Mucosa of rectum (tissue), 2 donors: ENCODE measurements at regions not wholly inside any gene's neighbourhood (a gene's known extent, or its start where the extent isn't known, plus 50 kb on each side); places are given as distances from the start of the nearest gene placed in this dataset.

Experiments used
- H3K27ac ChIP-seq, 2 donors: one replicate each; pipeline ENCODE4 v1.7.0; 2013; ENCODE audit warnings: inconsistent platforms in 2 of 2, low read depth in 2 of 2, low read length in 2 of 2
- H3K27me3 ChIP-seq, 2 donors: one replicate each; pipeline ENCODE4 v1.7.0; 2013; ENCODE audit warnings: low read length in 2 of 2; ENCODE audit not compliant: control insufficient read depth in 2 of 2, insufficient read depth in 2 of 2
- H3K36me3 ChIP-seq, 2 donors: one replicate each; pipeline ENCODE4 v1.7.0; 2013; ENCODE audit warnings: low read length in 2 of 2; ENCODE audit not compliant: control insufficient read depth in 2 of 2, insufficient read depth in 2 of 2
- H3K4me1 ChIP-seq, 2 donors: one replicate each; pipeline ENCODE4 v1.7.0; 2013; ENCODE audit warnings: low read length in 2 of 2, mild to moderate bottlenecking in 1 of 2; ENCODE audit not compliant: control insufficient read depth in 2 of 2, insufficient read depth in 2 of 2
- H3K4me3 ChIP-seq, 2 donors: one replicate each; pipeline ENCODE4 v1.7.0; 2013; ENCODE audit warnings: low read length in 2 of 2
- H3K9ac ChIP-seq, 2 donors: one replicate each; pipeline ENCODE4 v1.7.0; 2013; ENCODE audit warnings: low read length in 2 of 2, low read depth in 1 of 2, mild to moderate bottlenecking in 1 of 2
- H3K9me3 ChIP-seq, 2 donors: one replicate each; pipeline ENCODE4 v1.7.0; 2013; ENCODE audit warnings: low read length in 2 of 2; ENCODE audit not compliant: control insufficient read depth in 2 of 2
- donor health status: healthy.
- donor health status: Normal muscosa, but diverticular disease.

- H3K9me3 ChIP-seq = no peaks in the 10 kb centered on the region
- H3K36me3 ChIP-seq = no peaks in the 10 kb centered on the region
- H3K27ac ChIP-seq = no peak overlapping the region
- H3K9ac ChIP-seq = no peak overlapping the region
- no peaks in the 10 kb centered on the region for H3K4me1 ChIP-seq
- no peak overlapping the region for H3K4me3 ChIP-seq
- no peaks in the 10 kb centered on the region for H3K27me3 ChIP-seq
Measured at GRCh38 chr5:125115195-125115525, 368.7 kb upstream of the ZNF608 start.

DNA sequence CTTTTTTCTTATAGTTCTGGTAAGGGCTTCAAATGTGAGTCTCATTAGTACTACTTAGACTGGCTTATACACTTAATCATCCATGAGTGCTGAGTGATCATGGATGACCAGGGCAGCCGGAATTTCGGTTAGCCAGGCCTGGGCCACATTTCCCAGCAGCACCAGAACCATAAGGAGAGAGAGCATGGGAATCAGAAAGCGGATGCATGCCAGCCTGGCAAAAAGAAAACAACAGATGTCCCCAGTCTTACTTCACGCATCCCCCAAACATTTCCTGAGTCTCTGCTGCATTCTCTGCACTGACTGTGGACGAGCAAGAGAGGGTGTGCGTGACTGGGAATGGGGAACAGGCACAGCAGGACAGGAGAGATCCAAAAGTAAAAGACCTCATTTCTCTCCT, 371.1 kb upstream of the ZNF608 start:
- Histone ChIP-seq H3K36me3 (no peaks in the 10 kb centered on the region), H3K9ac (no peak overlapping the region), H3K9me3 (no peaks in the 10 kb centered on the region), H3K27ac (no peak overlapping the region), H3K27me3 (no peaks in the 10 kb centered on the region), H3K4me3 (no peak overlapping the region), H3K4me1 (no peaks in the 10 kb centered on the region)

DNA sequence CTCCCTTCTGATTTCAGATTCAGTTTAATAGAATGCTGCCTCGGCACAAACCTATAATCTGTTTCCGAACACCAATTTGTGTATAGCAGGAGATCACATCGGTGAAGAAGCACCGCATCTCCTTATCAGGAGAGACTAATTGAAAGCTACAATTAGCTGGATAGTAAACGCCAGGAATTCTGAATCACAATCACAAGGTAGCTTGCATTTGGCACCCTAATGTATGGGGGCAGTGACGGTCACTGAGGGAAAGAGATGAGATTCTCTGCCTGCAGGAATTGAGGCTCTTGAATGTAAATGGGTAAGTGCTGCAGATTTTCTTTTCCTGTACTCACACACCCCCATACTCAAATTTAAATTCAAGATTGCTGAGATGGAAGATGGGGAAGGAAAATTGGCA, 373.6 kb upstream of the ZNF608 start:
- Histone ChIP-seq H3K27me3 (no peaks in the 10 kb centered on the region), H3K9ac (no peak overlapping the region), H3K9me3 (no peaks in the 10 kb centered on the region), H3K4me1 (no peaks in the 10 kb centered on the region), H3K36me3 (no peaks in the 10 kb centered on the region), H3K4me3 (no peak overlapping the region), H3K27ac (no peak overlapping the region)

GRCh38 chr5:125125031-125125823, 378.8 kb upstream of the ZNF608 start:
- H3K9ac ChIP-seq = no peak overlapping the region
- no peaks in the 10 kb centered on the region for H3K27me3 ChIP-seq
- no peak overlapping the region for H3K27ac ChIP-seq
- no peak overlapping the region for H3K4me3 ChIP-seq
- no peaks in the 10 kb centered on the region for H3K36me3 ChIP-seq
- no peaks in the 10 kb centered on the region for H3K4me1 ChIP-seq
- H3K9me3 ChIP-seq = no peaks in the 10 kb centered on the region

DNA sequence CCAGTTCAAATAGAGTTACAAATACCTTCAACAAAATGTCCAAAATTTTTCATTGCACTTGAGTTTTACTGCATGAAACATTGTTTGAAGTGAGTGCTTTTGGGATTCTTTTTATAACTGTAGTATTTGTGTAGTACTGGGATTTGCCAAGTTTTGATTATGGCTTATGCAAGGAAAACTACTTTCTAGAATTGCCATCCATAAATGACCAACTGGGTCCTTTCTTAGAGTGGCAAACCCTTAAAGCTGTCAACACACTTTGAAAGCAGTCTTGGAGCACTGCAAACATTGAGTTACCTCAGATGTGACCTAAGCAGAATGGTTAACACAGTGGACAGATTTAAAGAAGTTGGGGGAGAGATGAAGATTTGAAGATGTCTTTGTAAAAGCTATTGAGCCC, 379.6 kb upstream of the ZNF608 start:
- H3K9me3 ChIP-seq = no peaks in the 10 kb centered on the region
- no peaks in the 10 kb centered on the region for H3K27me3 ChIP-seq
- H3K27ac ChIP-seq = no peak overlapping the region
- no peaks in the 10 kb centered on the region for H3K4me1 ChIP-seq
- no peaks in the 10 kb centered on the region for H3K36me3 ChIP-seq
- no peak overlapping the region for H3K9ac ChIP-seq
- no peak overlapping the region for H3K4me3 ChIP-seq

GRCh38 chr5:125129151-125129806, 382.8 kb upstream of the ZNF608 start:
- Histone ChIP-seq H3K9me3 (no peaks in the 10 kb centered on the region), H3K4me3 (no peak overlapping the region), H3K4me1 (no peaks in the 10 kb centered on the region), H3K9ac (no peak overlapping the region), H3K27me3 (no peaks in the 10 kb centered on the region), H3K36me3 (no peaks in the 10 kb centered on the region), H3K27ac (no peak overlapping the region)

DNA sequence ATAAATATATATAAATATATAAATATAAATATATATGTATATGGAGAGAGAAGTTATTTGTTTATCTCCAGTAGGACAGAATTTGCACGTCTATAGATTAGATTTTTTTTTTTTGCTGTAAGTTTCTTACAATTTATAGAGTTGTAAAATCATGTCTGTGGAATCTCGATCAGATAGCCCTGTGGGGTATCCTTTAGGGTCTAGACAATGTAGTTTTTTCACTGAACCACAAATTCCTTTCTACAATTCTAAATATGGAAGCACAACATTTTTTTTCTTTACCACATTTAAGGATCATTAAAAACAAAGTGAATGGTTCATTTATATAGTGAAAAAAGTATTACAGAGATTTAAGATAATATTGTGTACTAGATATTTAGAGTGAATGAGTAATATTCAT, 384.2 kb upstream of the ZNF608 start:
- no peak overlapping the region for H3K4me3 ChIP-seq
- H3K9me3 ChIP-seq = no peaks in the 10 kb centered on the region
- H3K27me3 ChIP-seq = no peaks in the 10 kb centered on the region
- H3K27ac ChIP-seq = no peak overlapping the region
- H3K36me3 ChIP-seq = no peaks in the 10 kb centered on the region
- no peaks in the 10 kb centered on the region for H3K4me1 ChIP-seq
- H3K9ac ChIP-seq = no peak overlapping the region

- Histone ChIP-seq H3K4me3 (no peak overlapping the region), H3K27me3 (no peaks in the 10 kb centered on the region), H3K9me3 (no peaks in the 10 kb centered on the region), H3K4me1 (no peaks in the 10 kb centered on the region), H3K36me3 (no peaks in the 10 kb centered on the region), H3K9ac (no peak overlapping the region), H3K27ac (no peak overlapping the region)
Measured at GRCh38 chr5:125134216-125135081, 388.0 kb upstream of the ZNF608 start.

GRCh38 chr5:125137535-125137934, 391.1 kb upstream of the ZNF608 start:
- Histone ChIP-seq H3K36me3 (no peaks in the 10 kb centered on the region), H3K27ac (no peak overlapping the region), H3K4me3 (no peak overlapping the region), H3K9ac (no peak overlapping the region), H3K27me3 (no peaks in the 10 kb centered on the region), H3K4me1 (no peaks in the 10 kb centered on the region), H3K9me3 (no peaks in the 10 kb centered on the region)

DNA sequence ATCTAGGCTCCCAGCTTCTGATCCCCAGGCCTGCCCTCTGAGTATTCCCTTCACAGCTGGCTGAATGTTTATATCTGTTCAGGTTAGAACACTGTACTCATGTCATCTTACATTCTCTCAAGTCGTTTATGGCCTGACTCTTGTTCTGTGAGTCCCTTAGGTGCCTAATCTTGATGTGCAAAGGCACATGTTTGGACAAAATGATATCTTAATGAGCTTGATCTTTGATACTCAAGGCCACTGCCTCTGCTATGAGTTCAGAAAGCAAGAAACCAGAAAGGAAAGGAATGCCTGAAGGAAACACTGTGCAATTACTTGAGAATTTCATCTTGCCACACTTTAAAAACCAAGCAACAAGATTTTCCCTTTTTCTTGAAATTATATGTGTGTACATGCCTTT, 391.8 kb upstream of the ZNF608 start:
- H3K4me3 ChIP-seq = no peak overlapping the region
- H3K27me3 ChIP-seq = no peaks in the 10 kb centered on the region
- no peak overlapping the region for H3K27ac ChIP-seq
- no peaks in the 10 kb centered on the region for H3K4me1 ChIP-seq
- H3K9ac ChIP-seq = no peak overlapping the region
- no peaks in the 10 kb centered on the region for H3K36me3 ChIP-seq
- H3K9me3 ChIP-seq = no peaks in the 10 kb centered on the region
